Endothelial cell of umbilical vein (primary cell): ENCODE measurements at regions not wholly inside any gene's neighbourhood (a gene's known extent, or its start where the extent isn't known, plus 50 kb on each side); places are given as distances from the start of the nearest gene placed in this dataset.

Experiments
- BruUV-seq: library from RNA; stranded (reverse); fragments of 400-500 nt; replicated peaks from 2 replicates; lab custom pipeline; 2021; lab: Mats Ljungman, UMichigan
- CTCF ChIA-PET: fragments of 300-600, 350-600 bp; sonication (Branson Sonifier 250); formaldehyde crosslinking; loops from one replicate; lab custom pipeline; 2021; ENCODE audit warnings: antibody characterized with exemption, inconsistent platforms; lab: Charles Lee
- POLR2A ChIA-PET: fragments of 300-600, 350-600 bp; sonication (Branson Sonifier 250); formaldehyde crosslinking; loops from one replicate; lab custom pipeline; 2021; ENCODE audit warnings: antibody characterized with exemption, inconsistent platforms; lab: Charles Lee
- DNase-seq: peaks from one replicate; pipeline ENCODE4 v3.0.0-alpha.2; 2011; ENCODE audit warnings: low read depth, low spot score
- FAIRE-seq: peaks from 2 replicates; lab custom pipeline; 2011; peaks lifted over from hg19 to GRCh38; lab: Jason Lieb, UNC
- H2AFZ ChIP-seq: 2 replicates; pipeline ENCODE4 v1.6.0; 2012; ENCODE audit warnings: low read depth, low read length, control low read depth, inconsistent platforms
- H3K27ac ChIP-seq: 2 replicates; pipeline ENCODE4 v1.5.1; 2011; ENCODE audit warnings: low read depth, mild to moderate bottlenecking, control low read depth, low read length, moderate library complexity; ENCODE audit not compliant: insufficient read depth
- H3K27me3 ChIP-seq, 2 experiments: 2 replicates each; pipeline versions ENCODE4 v1.6.0 to v1.6.1; 2011; ENCODE audit warnings: low read length in 2 of 2, mixed read lengths in 1 of 2; ENCODE audit not compliant: control insufficient read depth in 2 of 2, insufficient read depth in 2 of 2
- H3K36me3 ChIP-seq, 2 experiments: 2 replicates in 1 of 2; 3 replicates in 1 of 2; pipeline ENCODE4 v1.5.1; 2011; ENCODE audit warnings: low read length in 2 of 2, mild to moderate bottlenecking in 1 of 2, moderate library complexity in 1 of 2; ENCODE audit not compliant: control insufficient read depth in 2 of 2, insufficient read depth in 2 of 2; ENCODE audit errors: extremely low read depth in 1 of 2
- H3K4me1 ChIP-seq: 3 replicates; pipeline ENCODE4 v1.5.1; 2011; ENCODE audit warnings: mild to moderate bottlenecking, low read length; ENCODE audit not compliant: control insufficient read depth, insufficient read depth; ENCODE audit errors: extremely low read depth
- H3K4me2 ChIP-seq: 2 replicates; pipeline ENCODE4 v1.6.1; 2011; ENCODE audit warnings: low read length, control low read depth, mixed read lengths; ENCODE audit not compliant: insufficient read depth
- H3K4me3 ChIP-seq, 3 experiments: fragments of 200-600 bp in 1 of 3; sonication (generic), shearing (Covaris generic) in 1 of 3; replicated peaks in 1 of 3; 2 replicates each; pipeline ENCODE4 v1.5.1; 2011 to 2016; ENCODE audit warnings: control low read depth in 3 of 3, low read length in 3 of 3, mild to moderate bottlenecking in 2 of 3, inconsistent platforms in 1 of 3, low read depth in 1 of 3, moderate library complexity in 1 of 3; ENCODE audit not compliant: insufficient read depth in 1 of 3
- H3K79me2 ChIP-seq: 2 replicates; pipeline ENCODE4 v1.6.0; 2012; ENCODE audit warnings: low read length, inconsistent platforms; ENCODE audit not compliant: control insufficient read depth, insufficient read depth
- H3K9ac ChIP-seq: replicated peaks from 2 replicates; pipeline ENCODE3; 2011; ENCODE audit warnings: low read length, control low read depth; ENCODE audit not compliant: insufficient read depth; ENCODE audit errors: extremely low read depth
- H3K9me1 ChIP-seq: replicated peaks from 3 replicates; pipeline ENCODE4 v1.6.0; 2011; ENCODE audit warnings: mild to moderate bottlenecking, low read length; ENCODE audit not compliant: control insufficient read depth, insufficient read depth; ENCODE audit errors: extremely low read depth
- H3K9me3 ChIP-seq: replicated peaks from 2 replicates; pipeline ENCODE4 v1.5.1; 2012; ENCODE audit warnings: low read length, inconsistent platforms; ENCODE audit not compliant: control insufficient read depth, insufficient read depth
- H4K20me1 ChIP-seq: replicated peaks from 2 replicates; pipeline ENCODE3; 2011; ENCODE audit warnings: mild to moderate bottlenecking, low read length; ENCODE audit not compliant: control insufficient read depth, insufficient read depth; ENCODE audit errors: extremely low read depth
- EZH2 ChIP-seq: IDR thresholded peaks from 2 replicates; pipeline ENCODE4 v1.6.1; 2012; ENCODE audit warnings: borderline replicate concordance, low read depth, mild to moderate bottlenecking, moderate library complexity, low read length, inconsistent platforms; ENCODE audit not compliant: severe bottlenecking
- FOS ChIP-seq: IDR thresholded peaks from 2 replicates; pipeline ENCODE4 v1.6.1; 2011; ENCODE audit warnings: mild to moderate bottlenecking, low read length, moderate library complexity, borderline replicate concordance; ENCODE audit not compliant: insufficient read depth
- GATA2 ChIP-seq: IDR thresholded peaks from 2 replicates; pipeline ENCODE4 v1.7.0; 2011; ENCODE audit warnings: low read depth, mild to moderate bottlenecking, moderate library complexity, mixed read lengths, low read length; ENCODE audit not compliant: insufficient read length, insufficient read depth
- JUN ChIP-seq: IDR thresholded peaks from 2 replicates; pipeline ENCODE4 v1.6.1; 2011; ENCODE audit warnings: borderline replicate concordance, low read depth; ENCODE audit not compliant: insufficient read length, insufficient read depth
- MYC ChIP-seq: IDR thresholded peaks from one replicate; pipeline ENCODE4 v1.6.1; 2011; ENCODE audit warnings: mild to moderate bottlenecking, low read depth, low read length
- POLR2A ChIP-seq: IDR thresholded peaks from 2 replicates; pipeline ENCODE4 v1.6.1; 2012; ENCODE audit warnings: low read depth, mild to moderate bottlenecking, control low read depth, low read length
- POLR2AphosphoS5 ChIP-seq: IDR thresholded peaks from 2 replicates; pipeline ENCODE4 v1.6.1; 2012; ENCODE audit warnings: low read depth, mild to moderate bottlenecking, control low read depth, low read length, moderate library complexity; ENCODE audit not compliant: insufficient read depth
- dilution Hi-C: fragments of 300-500 bp; cut with MboI; formaldehyde crosslinking; loops from one replicate; pipeline ENCODE4 v1.15.0; 2019; ENCODE audit warnings: low sequenced_read_pairs; ENCODE audit not compliant: extremely low pct_ligation_motif_present
- intact Hi-C: fragments of 100-400 bp; cut with micrococcal nuclease; formaldehyde crosslinking; loops from one replicate; pipeline ENCODE4 v1.10.0; 2022
- TF ChIP-seq, protein P1 (sequence below), 2 donors: IDR thresholded peaks; 1 replicate in 1 of 2; 2 replicates in 1 of 2; pipeline ENCODE4 v1.5.1; 2011; ENCODE audit warnings: low read length in 2 of 2, mild to moderate bottlenecking in 2 of 2, moderate library complexity in 2 of 2, control low read depth in 1 of 2, inconsistent platforms in 1 of 2, low read depth in 1 of 2; ENCODE audit not compliant: insufficient read depth in 1 of 2; ENCODE audit errors: extremely low read depth in 1 of 2
- TF ChIP-seq, protein P2 (sequence below): IDR thresholded peaks from 2 replicates; pipeline ENCODE4 v1.6.1; 2011; ENCODE audit not compliant: insufficient read depth, insufficient read length

DNA sequence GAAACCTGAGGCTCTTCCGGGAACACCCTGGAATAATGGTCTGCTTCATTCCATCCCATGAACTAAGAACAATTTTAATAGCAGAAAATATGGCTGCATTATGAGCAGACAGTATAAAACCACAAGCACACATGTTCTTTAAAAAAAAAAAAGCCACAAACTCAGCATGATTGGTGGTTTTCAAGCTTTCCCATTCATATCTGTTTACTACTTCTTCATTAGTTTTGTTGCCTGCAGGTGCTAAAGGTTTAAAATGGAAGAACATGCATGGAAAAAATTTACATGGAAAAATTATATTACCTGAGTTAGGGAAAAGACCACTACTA is 137.9 kb upstream of the HES1 start:
- peaks cover 7% of the 10 kb centered on the region for H3K4me1 ChIP-seq
- H4K20me1 ChIP-seq = no peaks in the 10 kb centered on the region
- FAIRE-seq (no peak), DNase-seq (no peak)
- no peaks in the 10 kb centered on the region for H3K36me3 ChIP-seq
- ChIA-PET CTCF (interaction anchor here (1.0 kb wide), 1 partner anchor 318 kb away, joined by 4 read pairs; no protein-coding TSS in a partner anchor), POLR2A (no interaction called here)
- H3K79me2 ChIP-seq = no peaks in the 10 kb centered on the region
- H3K9me1 ChIP-seq = no peaks in the 10 kb centered on the region
- intact Hi-C loops = no loop called here
- no peak overlapping the region for H3K9ac ChIP-seq
- no peaks in the 10 kb centered on the region for H3K27me3 ChIP-seq
- no peak overlapping the region for H3K27ac ChIP-seq
- H3K9me3 ChIP-seq = no peaks in the 10 kb centered on the region
- no peak for TF ChIP-seq POLR2AphosphoS5
- TF ChIP-seq, protein P1, sequence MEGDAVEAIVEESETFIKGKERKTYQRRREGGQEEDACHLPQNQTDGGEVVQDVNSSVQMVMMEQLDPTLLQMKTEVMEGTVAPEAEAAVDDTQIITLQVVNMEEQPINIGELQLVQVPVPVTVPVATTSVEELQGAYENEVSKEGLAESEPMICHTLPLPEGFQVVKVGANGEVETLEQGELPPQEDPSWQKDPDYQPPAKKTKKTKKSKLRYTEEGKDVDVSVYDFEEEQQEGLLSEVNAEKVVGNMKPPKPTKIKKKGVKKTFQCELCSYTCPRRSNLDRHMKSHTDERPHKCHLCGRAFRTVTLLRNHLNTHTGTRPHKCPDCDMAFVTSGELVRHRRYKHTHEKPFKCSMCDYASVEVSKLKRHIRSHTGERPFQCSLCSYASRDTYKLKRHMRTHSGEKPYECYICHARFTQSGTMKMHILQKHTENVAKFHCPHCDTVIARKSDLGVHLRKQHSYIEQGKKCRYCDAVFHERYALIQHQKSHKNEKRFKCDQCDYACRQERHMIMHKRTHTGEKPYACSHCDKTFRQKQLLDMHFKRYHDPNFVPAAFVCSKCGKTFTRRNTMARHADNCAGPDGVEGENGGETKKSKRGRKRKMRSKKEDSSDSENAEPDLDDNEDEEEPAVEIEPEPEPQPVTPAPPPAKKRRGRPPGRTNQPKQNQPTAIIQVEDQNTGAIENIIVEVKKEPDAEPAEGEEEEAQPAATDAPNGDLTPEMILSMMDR (IDR thresholded peaks at IDR 0.05; ENCODE audit: extremely low read depth in 1 of 2, insufficient read depth in 1 of 2, low read depth in 1 of 2, low read length in 2 of 2) = no peak
- TF ChIP-seq JUN = no peak
- TF ChIP-seq, protein P2, sequence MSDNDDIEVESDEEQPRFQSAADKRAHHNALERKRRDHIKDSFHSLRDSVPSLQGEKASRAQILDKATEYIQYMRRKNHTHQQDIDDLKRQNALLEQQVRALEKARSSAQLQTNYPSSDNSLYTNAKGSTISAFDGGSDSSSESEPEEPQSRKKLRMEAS = no peak
- H3K4me2 ChIP-seq = no peak overlapping the region
- dilution Hi-C loops = no loop called here
- no peak overlapping the region for H3K4me3 ChIP-seq
- no peak overlapping the region for H2AFZ ChIP-seq
- BruUV-seq = no TSS peak

DNA sequence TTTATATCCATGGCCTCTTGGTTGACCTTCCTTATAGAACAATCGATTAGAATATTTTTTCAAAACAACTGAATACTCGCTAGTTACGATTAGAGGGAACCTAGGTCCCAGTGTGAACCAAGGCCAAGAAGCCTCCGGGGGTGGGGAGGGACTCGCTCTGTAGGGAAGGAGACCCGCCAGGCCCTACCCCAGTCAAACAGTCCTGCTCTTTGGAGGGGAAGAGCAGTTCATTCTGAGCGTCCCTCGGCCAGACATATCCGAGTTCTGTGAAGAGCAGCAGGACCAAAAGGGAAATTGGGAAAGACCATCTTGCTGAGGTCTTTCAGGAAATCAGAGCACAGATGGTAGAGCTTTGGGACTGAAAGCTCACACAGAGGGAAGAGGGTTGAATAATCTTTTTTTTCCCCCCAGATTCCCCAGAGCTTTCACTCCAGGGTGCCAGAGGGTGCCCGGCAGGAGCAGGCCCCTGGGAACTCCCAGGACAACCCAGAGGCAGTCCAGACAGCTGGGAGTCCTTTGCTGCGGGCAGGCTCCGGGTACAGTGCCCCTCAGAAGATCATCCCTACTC is 137.2 kb upstream of the HES1 start:
- Histone ChIP-seq H3K27ac (no peak overlapping the region), H3K9me1 (no peaks in the 10 kb centered on the region), H4K20me1 (no peaks in the 10 kb centered on the region), H3K4me2 (no peak overlapping the region), H3K4me1 (peaks cover 11% of the 10 kb centered on the region), H3K9me3 (no peaks in the 10 kb centered on the region), H2AFZ (no peak overlapping the region), H3K9ac (no peak overlapping the region), H3K79me2 (no peaks in the 10 kb centered on the region), H3K4me3 (no peak overlapping the region), H3K27me3 (no peaks in the 10 kb centered on the region), H3K36me3 (no peaks in the 10 kb centered on the region)
- FAIRE-seq (no peak), DNase-seq (no peak)
- dilution Hi-C loops = no loop called here
- intact Hi-C loops = no loop called here
- TF ChIP-seq MYC (no peak), GATA2 (no peak), JUN (no peak), EZH2 (no peak), FOS (no peak), POLR2A (no peak), POLR2AphosphoS5 (no peak)
- TF ChIP-seq, protein P2 = no peak
- TF ChIP-seq, protein P1 (IDR thresholded peaks at IDR 0.05; ENCODE audit: extremely low read depth in 1 of 2, insufficient read depth in 1 of 2, low read depth in 1 of 2, low read length in 2 of 2) = no peak
- POLR2A ChIA-PET = no interaction called here
- BruUV-seq = no TSS peak
- CTCF ChIA-PET = interaction anchor here (1.0 kb wide), 1 partner anchor 317 kb away, joined by 4 read pairs; no protein-coding TSS in a partner anchor
